Mucosa of rectum (tissue), 2 donors: ENCODE measurements at regions not wholly inside any gene's neighbourhood (a gene's known extent, or its start where the extent isn't known, plus 50 kb on each side); places are given as distances from the start of the nearest gene placed in this dataset.

Source experiments
- H3K27ac ChIP-seq, 2 donors: one replicate each; pipeline ENCODE4 v1.7.0; 2013; ENCODE audit warnings: inconsistent platforms in 2 of 2, low read depth in 2 of 2, low read length in 2 of 2
- H3K27me3 ChIP-seq, 2 donors: one replicate each; pipeline ENCODE4 v1.7.0; 2013; ENCODE audit warnings: low read length in 2 of 2; ENCODE audit not compliant: control insufficient read depth in 2 of 2, insufficient read depth in 2 of 2
- H3K36me3 ChIP-seq, 2 donors: one replicate each; pipeline ENCODE4 v1.7.0; 2013; ENCODE audit warnings: low read length in 2 of 2; ENCODE audit not compliant: control insufficient read depth in 2 of 2, insufficient read depth in 2 of 2
- H3K4me1 ChIP-seq, 2 donors: one replicate each; pipeline ENCODE4 v1.7.0; 2013; ENCODE audit warnings: low read length in 2 of 2, mild to moderate bottlenecking in 1 of 2; ENCODE audit not compliant: control insufficient read depth in 2 of 2, insufficient read depth in 2 of 2
- H3K4me3 ChIP-seq, 2 donors: one replicate each; pipeline ENCODE4 v1.7.0; 2013; ENCODE audit warnings: low read length in 2 of 2
- H3K9ac ChIP-seq, 2 donors: one replicate each; pipeline ENCODE4 v1.7.0; 2013; ENCODE audit warnings: low read length in 2 of 2, low read depth in 1 of 2, mild to moderate bottlenecking in 1 of 2
- H3K9me3 ChIP-seq, 2 donors: one replicate each; pipeline ENCODE4 v1.7.0; 2013; ENCODE audit warnings: low read length in 2 of 2; ENCODE audit not compliant: control insufficient read depth in 2 of 2
- donor health status: healthy.
- donor health status: Normal muscosa, but diverticular disease.

DNA sequence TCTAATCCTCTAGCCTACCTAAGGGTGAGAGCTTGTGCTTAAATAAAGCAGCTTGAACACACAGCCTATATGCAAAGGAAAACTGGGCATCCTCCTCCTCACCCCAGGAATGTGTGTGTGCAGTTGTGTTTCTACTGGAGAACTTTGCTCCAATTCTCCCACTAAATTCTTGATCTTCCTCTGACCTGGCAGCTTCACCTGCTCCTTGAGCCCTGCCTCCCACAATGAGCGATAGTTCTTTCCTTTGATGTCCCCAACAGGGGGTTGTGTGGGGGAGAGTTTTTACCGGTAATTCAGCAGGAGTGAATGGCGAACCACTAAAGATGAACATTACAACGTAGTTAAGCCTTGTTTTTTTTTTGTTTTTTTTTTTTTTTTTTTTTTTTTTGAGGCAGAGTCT, 113.5 kb upstream of the RCN1 start:
- Histone ChIP-seq H3K9ac (no peak overlapping the region), H3K36me3 (no peaks in the 10 kb centered on the region), H3K9me3 (no peaks in the 10 kb centered on the region), H3K27ac (no peak overlapping the region), H3K4me1 (no peaks in the 10 kb centered on the region), H3K27me3 (peaks cover 0 to 2% of the 10 kb centered on the region in 2 donors), H3K4me3 (no peak overlapping the region)

DNA sequence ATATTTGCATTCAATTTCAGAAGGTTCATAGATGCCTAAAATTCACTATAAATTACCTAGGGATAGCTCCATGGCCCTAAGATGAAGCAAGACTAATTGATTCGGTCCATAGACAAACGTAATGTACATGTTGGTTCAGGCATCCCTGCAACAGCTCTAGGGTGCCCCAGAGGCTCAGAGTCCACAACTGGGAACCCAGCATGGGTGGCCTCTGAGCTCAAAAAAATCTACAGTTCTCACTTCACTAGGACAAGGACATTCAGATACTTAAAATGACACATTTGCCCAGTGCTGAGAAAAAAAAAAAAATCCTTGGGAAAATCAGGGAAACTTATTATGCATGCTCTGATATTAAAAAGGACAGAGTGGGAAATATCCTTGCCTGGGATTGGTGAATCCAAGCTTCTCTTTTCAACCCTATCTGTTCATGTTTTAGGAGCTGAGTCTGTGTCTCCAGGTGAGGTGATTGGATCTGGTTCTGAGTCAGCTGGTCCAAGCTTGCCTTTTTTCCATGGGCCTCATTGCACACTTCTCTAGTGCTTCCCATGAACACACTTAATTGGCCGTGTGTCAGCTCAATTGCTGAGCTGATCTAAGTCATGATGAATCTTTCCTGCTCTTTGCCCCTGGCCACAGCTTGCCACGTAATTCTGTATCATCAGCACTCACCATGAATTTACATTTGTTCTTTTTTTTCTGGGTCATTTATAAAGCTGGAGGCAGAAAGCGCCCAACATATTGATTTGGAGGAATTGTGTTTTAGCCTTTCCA, 116.3 kb upstream of the RCN1 start:
- Histone ChIP-seq H3K27me3 (peaks cover 0 to 2% of the 10 kb centered on the region in 2 donors), H3K27ac (no peak overlapping the region), H3K4me3 (no peak overlapping the region), H3K4me1 (no peaks in the 10 kb centered on the region), H3K9me3 (no peaks in the 10 kb centered on the region), H3K9ac (no peak overlapping the region), H3K36me3 (no peaks in the 10 kb centered on the region)

DNA sequence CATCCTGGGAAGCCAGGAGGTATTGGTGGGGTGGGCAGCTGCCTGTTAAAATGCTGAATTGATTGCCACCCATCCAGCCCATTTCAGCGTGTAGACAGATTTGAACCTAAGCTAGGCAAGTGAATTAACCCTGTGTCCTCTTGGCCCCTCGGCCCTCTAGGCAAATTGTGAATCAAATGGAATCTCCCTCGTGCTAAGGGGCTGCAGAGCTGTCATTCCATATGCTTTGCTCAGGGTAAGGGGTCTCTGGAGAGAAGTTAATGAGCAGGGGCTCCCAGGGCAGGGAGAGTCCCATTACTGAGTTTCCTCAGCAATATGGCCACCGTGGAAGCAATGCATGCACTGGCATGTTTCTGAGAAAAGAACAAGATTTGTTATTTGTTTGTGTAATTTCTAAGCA, 117.7 kb upstream of the RCN1 start:
- H3K4me1 ChIP-seq, result no peaks in the 10 kb centered on the region
- peaks cover 0 to 2% of the 10 kb centered on the region in 2 donors for H3K27me3 ChIP-seq
- H3K4me3 ChIP-seq, result no peak overlapping the region
- no peak overlapping the region for H3K9ac ChIP-seq
- no peaks in the 10 kb centered on the region for H3K36me3 ChIP-seq
- no peaks in the 10 kb centered on the region for H3K9me3 ChIP-seq
- H3K27ac ChIP-seq, result no peak overlapping the region

DNA sequence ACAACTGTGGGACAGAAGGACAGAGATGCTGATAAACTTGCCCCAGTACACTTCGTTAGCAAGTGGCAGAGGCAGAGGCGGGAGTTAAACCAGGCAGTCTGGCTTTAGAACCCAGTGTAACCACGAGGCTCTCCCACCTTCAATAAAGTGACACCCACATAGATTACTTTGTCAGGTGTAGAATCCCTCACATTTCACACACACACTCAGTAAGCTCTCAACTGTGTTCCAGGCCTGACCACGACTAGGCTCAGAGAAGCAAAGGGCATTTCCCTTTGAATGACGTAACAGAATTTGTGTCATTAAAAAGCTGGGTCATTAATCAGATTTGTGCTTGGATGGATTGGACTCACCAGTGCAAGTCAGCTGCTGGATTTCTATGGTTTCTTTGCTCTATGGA, 118.3 kb upstream of the RCN1 start:
- Histone ChIP-seq H3K9me3 (no peaks in the 10 kb centered on the region), H3K4me1 (no peaks in the 10 kb centered on the region), H3K9ac (no peak overlapping the region), H3K27me3 (no peaks in the 10 kb centered on the region), H3K4me3 (no peak overlapping the region), H3K36me3 (no peaks in the 10 kb centered on the region), H3K27ac (no peak overlapping the region)

DNA sequence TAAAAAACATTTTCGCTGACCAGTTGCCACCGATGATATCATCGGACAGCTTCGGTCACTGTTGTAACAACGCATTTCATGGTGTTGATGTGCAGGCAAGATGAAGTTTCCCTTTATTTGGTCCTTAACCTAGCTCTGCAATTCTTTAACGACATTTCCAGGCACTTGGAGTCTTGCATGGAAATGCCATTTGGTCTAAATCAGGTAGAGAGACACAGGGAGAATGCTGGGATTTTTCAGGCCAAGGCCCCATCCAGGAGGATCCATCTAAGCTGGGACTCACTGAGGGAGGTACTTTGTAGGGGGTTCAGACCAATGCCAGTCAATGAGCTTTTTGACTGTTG, 121.5 kb upstream of the RCN1 start:
- no peak overlapping the region for H3K4me3 ChIP-seq
- H3K27me3 ChIP-seq, result no peaks in the 10 kb centered on the region
- no peaks in the 10 kb centered on the region for H3K4me1 ChIP-seq
- H3K27ac ChIP-seq, result no peak overlapping the region
- no peaks in the 10 kb centered on the region for H3K36me3 ChIP-seq
- no peaks in the 10 kb centered on the region for H3K9me3 ChIP-seq
- no peak overlapping the region for H3K9ac ChIP-seq

DNA sequence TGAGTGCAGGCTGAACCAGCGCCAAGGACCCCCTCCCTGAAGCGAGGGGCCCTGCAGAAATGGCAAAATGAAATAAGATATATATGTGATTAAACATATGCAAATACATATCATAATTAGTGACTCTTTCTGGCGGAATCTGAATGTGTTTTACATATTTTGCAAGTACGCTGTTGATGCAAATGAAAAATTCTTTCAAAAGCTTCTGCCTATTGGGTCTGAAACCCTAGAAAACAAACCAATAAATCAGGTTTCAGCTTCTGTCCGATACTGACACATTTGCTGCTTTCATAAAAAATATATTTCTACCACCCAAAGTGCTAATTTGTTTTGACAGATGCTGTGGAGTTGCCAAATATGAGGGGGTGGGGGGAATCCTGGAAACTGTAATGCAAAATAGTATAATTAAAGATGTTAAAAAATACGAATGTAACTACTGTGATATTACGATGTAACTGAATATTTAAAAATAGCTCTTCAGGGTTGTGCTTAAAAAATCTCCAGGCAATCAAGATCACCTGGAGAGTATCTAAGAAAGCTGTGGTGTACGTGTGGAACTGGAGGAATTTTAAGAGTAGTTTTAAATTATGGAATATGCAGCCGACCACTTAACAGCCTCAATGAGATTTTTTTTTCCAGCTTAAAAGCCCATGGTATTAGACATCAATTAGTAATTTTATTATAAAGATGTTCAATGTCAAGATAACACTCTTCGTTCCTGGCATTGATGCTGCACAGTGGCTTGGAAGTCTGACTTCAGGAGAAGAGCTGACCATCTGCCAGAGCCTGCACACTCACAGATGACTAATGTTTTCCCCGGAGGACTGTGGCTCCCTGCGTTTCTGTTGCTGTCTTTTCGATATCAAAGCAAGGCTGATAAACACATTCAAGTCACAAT, 122.2 kb upstream of the RCN1 start:
- H3K4me3 ChIP-seq, result no peak overlapping the region
- no peaks in the 10 kb centered on the region for H3K4me1 ChIP-seq
- no peaks in the 10 kb centered on the region for H3K36me3 ChIP-seq
- no peak overlapping the region for H3K27ac ChIP-seq
- no peaks in the 10 kb centered on the region for H3K9me3 ChIP-seq
- H3K9ac ChIP-seq, result no peak overlapping the region
- no peaks in the 10 kb centered on the region for H3K27me3 ChIP-seq

DNA sequence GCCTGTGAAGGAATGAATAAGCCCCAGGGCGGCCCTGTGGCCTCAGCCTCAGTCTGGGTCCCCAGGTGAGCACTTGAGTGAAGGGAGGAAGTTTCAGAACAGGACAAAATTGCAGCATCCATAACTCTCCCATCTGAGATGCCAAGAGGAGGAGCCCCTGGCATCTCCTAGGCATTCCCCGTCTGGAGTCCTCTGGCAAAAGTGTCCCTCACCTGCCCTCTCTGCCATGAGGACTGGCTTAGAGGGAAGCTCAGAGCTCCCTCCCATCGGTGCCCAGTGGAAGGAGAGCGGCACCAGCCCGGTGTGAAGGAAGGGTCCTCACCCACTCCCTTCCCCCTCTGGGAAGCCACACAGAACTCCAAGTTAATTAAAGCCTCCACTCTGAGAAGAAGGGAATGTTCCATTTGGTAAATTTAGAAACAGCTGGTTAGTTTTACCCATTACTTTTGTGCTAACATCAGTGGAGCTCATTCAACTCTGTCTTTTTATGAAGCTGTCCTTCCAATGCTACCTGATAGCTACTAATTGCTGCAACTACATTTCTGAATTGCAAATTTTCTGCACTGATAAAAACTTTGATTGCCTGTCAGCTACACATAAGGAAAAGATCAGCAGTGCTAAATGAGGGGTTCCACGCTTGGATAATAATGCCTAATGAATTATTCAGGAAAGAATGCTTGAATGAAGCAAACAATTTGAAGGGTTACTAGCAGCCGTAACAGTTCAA, 123.3 kb upstream of the RCN1 start:
- Histone ChIP-seq H3K36me3 (no peaks in the 10 kb centered on the region), H3K4me1 (no peaks in the 10 kb centered on the region), H3K27me3 (no peaks in the 10 kb centered on the region), H3K9me3 (no peaks in the 10 kb centered on the region), H3K27ac (no peak overlapping the region), H3K9ac (no peak overlapping the region), H3K4me3 (no peak overlapping the region)

DNA sequence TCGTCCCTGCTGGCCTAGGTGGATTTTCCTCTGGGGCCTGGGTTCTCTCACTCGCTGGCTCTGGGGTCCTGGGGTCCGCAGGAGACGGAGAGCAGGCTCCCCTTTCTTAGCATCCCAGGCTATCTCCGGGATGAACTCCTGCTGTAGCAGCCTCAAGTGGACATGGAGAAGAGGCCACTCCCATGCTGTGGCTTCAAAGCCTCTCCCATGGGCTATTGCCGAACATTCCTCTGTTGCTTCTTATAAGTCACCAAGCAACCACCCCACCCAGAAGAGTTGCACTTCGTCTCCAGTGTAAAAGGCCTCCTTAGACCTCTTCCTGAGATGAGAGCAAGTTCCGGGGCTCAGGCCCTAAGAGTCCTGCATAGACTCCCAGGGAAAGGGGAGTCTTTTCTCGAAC, 124.0 kb upstream of the RCN1 start:
- H3K36me3 ChIP-seq, result no peaks in the 10 kb centered on the region
- H3K9ac ChIP-seq, result no peak overlapping the region
- H3K4me3 ChIP-seq, result no peak overlapping the region
- no peak overlapping the region for H3K27ac ChIP-seq
- H3K4me1 ChIP-seq, result no peaks in the 10 kb centered on the region
- no peaks in the 10 kb centered on the region for H3K9me3 ChIP-seq
- no peaks in the 10 kb centered on the region for H3K27me3 ChIP-seq

DNA sequence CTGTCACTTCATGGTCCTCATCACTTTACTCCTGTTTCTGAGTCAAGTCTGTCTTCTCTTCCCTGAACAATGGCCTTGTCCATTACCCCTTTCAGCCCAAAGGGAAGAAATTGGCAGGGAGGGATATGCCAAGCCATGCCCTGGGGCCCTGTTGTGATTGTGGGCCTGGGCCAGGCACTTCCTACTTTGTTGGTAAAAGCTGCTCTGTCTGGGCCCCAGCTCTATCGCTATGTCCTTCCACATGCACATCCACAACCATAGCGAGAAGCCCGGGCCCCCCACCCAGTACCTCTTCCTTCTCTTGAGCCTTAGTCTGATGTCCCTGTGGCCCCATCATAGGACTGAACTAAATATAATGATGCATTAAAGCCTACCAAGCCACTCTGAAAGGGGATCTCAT, 126.7 kb upstream of the RCN1 start:
- Histone ChIP-seq H3K36me3 (no peaks in the 10 kb centered on the region), H3K4me1 (no peaks in the 10 kb centered on the region), H3K27me3 (no peaks in the 10 kb centered on the region), H3K9ac (no peak overlapping the region), H3K27ac (no peak overlapping the region), H3K9me3 (no peaks in the 10 kb centered on the region), H3K4me3 (no peak overlapping the region)

DNA sequence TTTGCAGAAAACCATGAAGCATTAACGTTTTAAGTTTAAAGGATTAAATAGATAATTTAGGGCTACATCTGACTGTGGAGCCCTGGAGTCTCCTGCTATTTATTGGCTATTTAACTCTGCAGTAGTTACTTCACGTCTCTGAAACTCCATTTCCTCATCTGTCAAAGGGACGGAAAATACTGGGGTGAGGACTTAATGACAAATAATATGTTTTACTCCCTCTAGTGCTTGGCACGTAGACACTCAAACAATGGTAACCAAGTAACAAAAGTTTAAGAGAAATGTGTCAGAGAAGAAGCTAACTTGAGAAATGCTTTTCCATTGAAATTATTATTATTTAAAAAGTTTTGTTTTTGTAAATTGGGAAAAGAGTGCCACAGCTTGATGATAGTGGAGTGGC, 130.7 kb upstream of the RCN1 start:
- no peaks in the 10 kb centered on the region for H3K36me3 ChIP-seq
- H3K27ac ChIP-seq, result no peak overlapping the region
- H3K4me1 ChIP-seq, result no peaks in the 10 kb centered on the region
- H3K9me3 ChIP-seq, result no peaks in the 10 kb centered on the region
- H3K4me3 ChIP-seq, result no peak overlapping the region
- H3K9ac ChIP-seq, result no peak overlapping the region
- H3K27me3 ChIP-seq, result no peaks in the 10 kb centered on the region
